Upper lobe of left lung (tissue), 4 donors: ENCODE measurements at regions not wholly inside any gene's neighbourhood (a gene's known extent, or its start where the extent isn't known, plus 50 kb on each side); places are given as distances from the start of the nearest gene placed in this dataset.

Experiments
- CTCF ChIP-seq, 6 experiments: fragments of 450-650 bp in 4 of 6; fragments of 200-600 bp in 2 of 6; sonication (generic) in 2 of 6; IDR thresholded peaks; one replicate each; pipeline ENCODE4 v1.5.1; 2016 to 2019; ENCODE audit warnings: antibody characterized with exemption in 6 of 6
- POLR2A ChIP-seq, 4 donors: fragments of 450-650 bp; IDR thresholded peaks; one replicate each; pipeline ENCODE4 v1.5.1; 2016 to 2017; ENCODE audit warnings: antibody characterized with exemption in 4 of 4, mild to moderate bottlenecking in 2 of 4
- POLR2AphosphoS5 ChIP-seq, 2 donors: sonication (generic); formaldehyde crosslinking; IDR thresholded peaks; one replicate each; pipeline ENCODE4 v1.5.1; 2017; ENCODE audit warnings: antibody characterized with exemption in 2 of 2

GRCh38 chr2:212921061-212921460 lies 230.4 kb downstream of the IKZF2 start:
- TF ChIP-seq CTCF (IDR thresholded peaks at IDR 0.05) (no peak), POLR2A (IDR thresholded peaks at IDR 0.05) (no peak), POLR2AphosphoS5 (IDR thresholded peaks at IDR 0.05) (no peak)
